Progenitor cell of endocrine pancreas (in vitro differentiated cells): ENCODE measurements at regions not wholly inside any gene's neighbourhood (a gene's known extent, or its start where the extent isn't known, plus 50 kb on each side); places are given as distances from the start of the nearest gene placed in this dataset.
"Not testable (repeated sequence)": the region's sequence is repeated elsewhere in the genome, so short reads cannot be mapped to it uniquely, and the experiment has no call there.

ENCODE experiments used
- DNase-seq: peaks from one replicate; pipeline ENCODE4 v3.0.0; 2021; ENCODE audit warnings: low spot score; ENCODE audit not compliant: unreplicated experiment
- H3K27ac Mint-ChIP-seq: 2 replicates; pipeline ENCODE4 v1.8.0; 2021; ENCODE audit warnings: mild to moderate bottlenecking, moderate library complexity, mixed read lengths
- H3K27me3 Mint-ChIP-seq: 2 replicates; pipeline ENCODE4 v1.8.0; 2021; ENCODE audit warnings: mixed read lengths
- H3K36me3 Mint-ChIP-seq: 2 replicates; pipeline ENCODE4 v1.8.0; 2022; ENCODE audit warnings: mixed read lengths; ENCODE audit not compliant: insufficient read depth
- H3K4me1 Mint-ChIP-seq: 2 replicates; pipeline ENCODE4 v1.8.0; 2021; ENCODE audit warnings: low read depth, mixed read lengths
- H3K4me3 Mint-ChIP-seq: 2 replicates; pipeline ENCODE4 v1.8.0; 2021; ENCODE audit warnings: low read depth, mild to moderate bottlenecking, moderate library complexity, mixed read lengths
- H3K9me3 Mint-ChIP-seq: 2 replicates; pipeline ENCODE4 v1.8.0; 2021; ENCODE audit warnings: low read depth, mixed read lengths
- CTCF ChIP-seq: fragments of 200-600 bp; sonication (generic); IDR thresholded peaks from one replicate; pipeline ENCODE4 v1.5.0; 2021; ENCODE audit warnings: antibody characterized with exemption, mild to moderate bottlenecking; ENCODE audit not compliant: unreplicated experiment

GRCh38 chr4:186871856-186872255, 148.2 kb upstream of the FAT1 start:
- Mint-ChIP-seq H3K36me3 (no peaks in the 10 kb centered on the region), H3K27me3 (no peaks in the 10 kb centered on the region), H3K4me1 (no peaks in the 10 kb centered on the region), H3K27ac (no peak overlapping the region), H3K9me3 (peaks cover 11% of the 10 kb centered on the region), H3K4me3 (no peak overlapping the region)
- DNase-seq = no peak
- no peak for TF ChIP-seq CTCF

GRCh38 chr4:186873095-186873494, 149.4 kb upstream of the FAT1 start:
- not testable (repeated sequence) for H3K36me3 Mint-ChIP-seq, H3K4me1 Mint-ChIP-seq, H3K27ac Mint-ChIP-seq

GRCh38 chr4:186875476-186875875, 151.8 kb upstream of the FAT1 start:
- Mint-ChIP-seq H3K27me3 (no peaks in the 10 kb centered on the region), H3K4me3 (no peak overlapping the region), H3K36me3 (no peaks in the 10 kb centered on the region), H3K4me1 (no peaks in the 10 kb centered on the region), H3K9me3 (peaks cover 11% of the 10 kb centered on the region), H3K27ac (no peak overlapping the region)
- DNase-seq = no peak
- no peak for TF ChIP-seq CTCF

More at GRCh38 chr4:186873095-186873494, 149.4 kb upstream of the FAT1 start:
- peaks cover 11% of the 10 kb centered on the region for H3K9me3 Mint-ChIP-seq
- not testable (repeated sequence) for H3K4me3 Mint-ChIP-seq, H3K27me3 Mint-ChIP-seq, DNase-seq

- Mint-ChIP-seq H3K9me3 (peaks cover 8% of the 10 kb centered on the region), H3K4me1 (no peaks in the 10 kb centered on the region), H3K4me3 (no peak overlapping the region), H3K27me3 (no peaks in the 10 kb centered on the region), H3K27ac (no peak overlapping the region), H3K36me3 (no peaks in the 10 kb centered on the region)
- DNase-seq = no peak
- TF ChIP-seq CTCF = no peak
Measured at GRCh38 chr4:186876961-186877626, 153.4 kb upstream of the FAT1 start.

- no peaks in the 10 kb centered on the region for H3K4me1 Mint-ChIP-seq
- TF ChIP-seq CTCF = no peak
- no peaks in the 10 kb centered on the region for H3K36me3 Mint-ChIP-seq
- DNase-seq = no peak
- no peak overlapping the region for H3K27ac Mint-ChIP-seq
- no peak overlapping the region for H3K4me3 Mint-ChIP-seq
- H3K9me3 Mint-ChIP-seq = peaks cover 6% of the 10 kb centered on the region
- no peaks in the 10 kb centered on the region for H3K27me3 Mint-ChIP-seq
Measured at GRCh38 chr4:186878203-186878776, 154.6 kb upstream of the FAT1 start.
